ENCODE measurements at regions not wholly inside any gene's neighbourhood (a gene's known extent, or its start where the extent isn't known, plus 50 kb on each side); places are given as distances from the start of the nearest gene placed in this dataset.

DNA sequence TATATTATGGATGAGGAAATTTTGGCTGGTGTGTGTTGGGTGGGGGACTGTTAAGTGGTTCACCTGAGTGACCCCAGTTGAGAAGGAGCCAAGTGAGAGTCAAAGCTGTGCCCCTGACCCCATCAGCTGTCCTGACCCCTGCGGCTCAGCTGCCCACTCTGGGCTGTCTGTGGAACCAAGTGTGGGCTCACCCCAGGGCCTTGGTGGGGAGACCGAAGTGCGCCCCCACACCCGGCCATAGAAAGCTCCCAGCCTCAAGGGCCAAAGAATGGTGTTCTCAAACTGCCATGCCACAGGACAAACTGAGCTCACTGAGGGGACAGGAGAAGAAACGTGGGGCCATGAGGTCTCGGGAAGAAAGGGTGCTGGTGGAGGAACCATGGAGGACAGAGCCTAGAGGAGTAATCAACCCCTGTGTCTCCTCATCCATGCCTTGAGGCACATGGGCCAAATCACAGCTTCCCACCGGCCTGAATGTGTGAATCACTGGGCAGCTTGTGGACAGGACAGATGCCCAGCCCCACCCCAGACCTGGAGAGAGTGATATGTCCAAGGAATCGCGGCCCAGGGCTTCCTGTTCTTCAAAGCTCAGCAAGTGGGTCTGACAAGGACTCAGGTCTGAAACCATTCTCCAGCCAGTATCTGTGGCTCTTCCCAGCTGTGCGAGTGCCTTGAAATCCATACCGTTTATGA lies 86.2 kb upstream of the CACUL1 start:
- Histone ChIP-seq H3K36me3 (ENCODE audit: control insufficient read depth, insufficient read depth, low read length) (no peaks in the 10 kb centered on the region), H3K27ac (ENCODE audit: insufficient read depth, low read length) (no peak overlapping the region), H3K9me3 (ENCODE audit: control insufficient read depth, insufficient read depth, low read depth, low read length) (no peaks in the 10 kb centered on the region), H4K20me1 (ENCODE audit: control insufficient read depth, extremely low read depth, insufficient read depth, low read length) (no peaks in the 10 kb centered on the region), H3K4me2 (ENCODE audit: extremely low read depth, insufficient read depth, low read length) (no peak overlapping the region), H3K4me3 (replicated peaks in 1 of 4; ENCODE audit: control extremely low read depth in 1 of 4, insufficient read depth in 1 of 4, low read depth in 3 of 4, low read length in 4 of 4) (no peak overlapping the region), H3K4me1 (ENCODE audit: control insufficient read depth, extremely low read depth, insufficient read depth, low read length) (no peaks in the 10 kb centered on the region), H2AFZ (ENCODE audit: low read length) (no peak overlapping the region), H3K79me2 (ENCODE audit: control insufficient read depth, insufficient read depth, low read length) (no peaks in the 10 kb centered on the region), H3K27me3 (ENCODE audit: control insufficient read depth, insufficient read depth, low read length) (no peaks in the 10 kb centered on the region), H3K9ac (ENCODE audit: insufficient read depth, low read length) (no peak overlapping the region)
- TF ChIP-seq, protein P1, sequence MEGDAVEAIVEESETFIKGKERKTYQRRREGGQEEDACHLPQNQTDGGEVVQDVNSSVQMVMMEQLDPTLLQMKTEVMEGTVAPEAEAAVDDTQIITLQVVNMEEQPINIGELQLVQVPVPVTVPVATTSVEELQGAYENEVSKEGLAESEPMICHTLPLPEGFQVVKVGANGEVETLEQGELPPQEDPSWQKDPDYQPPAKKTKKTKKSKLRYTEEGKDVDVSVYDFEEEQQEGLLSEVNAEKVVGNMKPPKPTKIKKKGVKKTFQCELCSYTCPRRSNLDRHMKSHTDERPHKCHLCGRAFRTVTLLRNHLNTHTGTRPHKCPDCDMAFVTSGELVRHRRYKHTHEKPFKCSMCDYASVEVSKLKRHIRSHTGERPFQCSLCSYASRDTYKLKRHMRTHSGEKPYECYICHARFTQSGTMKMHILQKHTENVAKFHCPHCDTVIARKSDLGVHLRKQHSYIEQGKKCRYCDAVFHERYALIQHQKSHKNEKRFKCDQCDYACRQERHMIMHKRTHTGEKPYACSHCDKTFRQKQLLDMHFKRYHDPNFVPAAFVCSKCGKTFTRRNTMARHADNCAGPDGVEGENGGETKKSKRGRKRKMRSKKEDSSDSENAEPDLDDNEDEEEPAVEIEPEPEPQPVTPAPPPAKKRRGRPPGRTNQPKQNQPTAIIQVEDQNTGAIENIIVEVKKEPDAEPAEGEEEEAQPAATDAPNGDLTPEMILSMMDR (conservative IDR thresholded peaks at IDR 0.05 in 1 of 2, IDR thresholded peaks at IDR 0.05 in 1 of 2; ENCODE audit: low read depth in 1 of 2, low read length in 2 of 2) = no peak
- TF ChIP-seq EZH2 (IDR thresholded peaks at IDR 0.05; ENCODE audit: low read length, missing control alignments) = no peak
- no peak for DNase-seq (ENCODE audit: low read depth in 2 of 2)

DNA sequence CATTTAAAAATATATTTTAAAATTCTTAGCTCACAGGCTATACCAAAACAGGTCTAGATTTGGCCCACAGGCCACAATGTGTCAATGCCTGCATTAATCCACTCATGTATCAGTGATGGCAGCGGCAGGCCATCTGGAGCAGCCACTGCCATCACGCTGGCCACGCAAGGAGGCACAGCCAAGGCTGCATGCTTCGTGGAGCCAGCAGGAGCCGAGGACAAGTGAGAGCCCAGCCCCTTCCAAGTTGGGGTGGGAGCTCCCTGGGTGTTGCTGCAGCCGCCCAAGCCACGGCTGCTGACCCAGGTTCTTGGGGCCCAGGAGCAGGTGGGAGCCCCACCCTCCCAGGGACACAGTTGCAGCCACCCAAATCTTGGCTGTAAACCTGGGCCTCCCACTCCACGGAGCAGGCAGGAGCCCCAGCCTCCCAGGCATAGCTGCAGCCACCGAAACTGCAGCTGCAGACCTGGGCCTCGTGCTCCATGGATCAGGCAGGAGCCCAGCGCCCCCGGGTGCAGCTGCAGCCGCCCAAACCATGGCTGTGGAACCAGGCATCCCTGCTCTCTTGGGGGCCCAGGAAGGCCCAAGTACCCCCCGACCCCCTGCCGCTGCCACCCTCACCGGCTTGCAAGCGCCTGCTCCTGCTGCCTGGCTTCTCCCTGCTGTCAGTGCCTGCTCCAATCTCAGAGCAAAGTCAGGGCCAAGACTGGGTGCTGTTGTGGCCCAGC lies 87.3 kb upstream of the CACUL1 start:
- no peak overlapping the region for H3K9ac ChIP-seq (ENCODE audit: insufficient read depth, low read length)
- no peak overlapping the region for H3K4me2 ChIP-seq (ENCODE audit: extremely low read depth, insufficient read depth, low read length)
- H3K27ac ChIP-seq (ENCODE audit: insufficient read depth, low read length) = no peak overlapping the region
- H3K79me2 ChIP-seq (ENCODE audit: control insufficient read depth, insufficient read depth, low read length) = no peaks in the 10 kb centered on the region
- H3K9me3 ChIP-seq (ENCODE audit: control insufficient read depth, insufficient read depth, low read depth, low read length) = no peaks in the 10 kb centered on the region
- H3K4me3 ChIP-seq (replicated peaks in 1 of 4; ENCODE audit: control extremely low read depth in 1 of 4, insufficient read depth in 1 of 4, low read depth in 3 of 4, low read length in 4 of 4) = no peak overlapping the region
- H2AFZ ChIP-seq (ENCODE audit: low read length) = no peak overlapping the region
- no peaks in the 10 kb centered on the region for H4K20me1 ChIP-seq (ENCODE audit: control insufficient read depth, extremely low read depth, insufficient read depth, low read length)
- TF ChIP-seq, protein P1 (conservative IDR thresholded peaks at IDR 0.05 in 1 of 2, IDR thresholded peaks at IDR 0.05 in 1 of 2; ENCODE audit: low read depth in 1 of 2, low read length in 2 of 2) = no peak
- no peak for TF ChIP-seq EZH2 (IDR thresholded peaks at IDR 0.05; ENCODE audit: low read length, missing control alignments)
- H3K4me1 ChIP-seq (ENCODE audit: control insufficient read depth, extremely low read depth, insufficient read depth, low read length) = no peaks in the 10 kb centered on the region
- H3K36me3 ChIP-seq (ENCODE audit: control insufficient read depth, insufficient read depth, low read length) = no peaks in the 10 kb centered on the region
- no peaks in the 10 kb centered on the region for H3K27me3 ChIP-seq (ENCODE audit: control insufficient read depth, insufficient read depth, low read length)
- DNase-seq (ENCODE audit: low read depth in 2 of 2) = no peak

DNA sequence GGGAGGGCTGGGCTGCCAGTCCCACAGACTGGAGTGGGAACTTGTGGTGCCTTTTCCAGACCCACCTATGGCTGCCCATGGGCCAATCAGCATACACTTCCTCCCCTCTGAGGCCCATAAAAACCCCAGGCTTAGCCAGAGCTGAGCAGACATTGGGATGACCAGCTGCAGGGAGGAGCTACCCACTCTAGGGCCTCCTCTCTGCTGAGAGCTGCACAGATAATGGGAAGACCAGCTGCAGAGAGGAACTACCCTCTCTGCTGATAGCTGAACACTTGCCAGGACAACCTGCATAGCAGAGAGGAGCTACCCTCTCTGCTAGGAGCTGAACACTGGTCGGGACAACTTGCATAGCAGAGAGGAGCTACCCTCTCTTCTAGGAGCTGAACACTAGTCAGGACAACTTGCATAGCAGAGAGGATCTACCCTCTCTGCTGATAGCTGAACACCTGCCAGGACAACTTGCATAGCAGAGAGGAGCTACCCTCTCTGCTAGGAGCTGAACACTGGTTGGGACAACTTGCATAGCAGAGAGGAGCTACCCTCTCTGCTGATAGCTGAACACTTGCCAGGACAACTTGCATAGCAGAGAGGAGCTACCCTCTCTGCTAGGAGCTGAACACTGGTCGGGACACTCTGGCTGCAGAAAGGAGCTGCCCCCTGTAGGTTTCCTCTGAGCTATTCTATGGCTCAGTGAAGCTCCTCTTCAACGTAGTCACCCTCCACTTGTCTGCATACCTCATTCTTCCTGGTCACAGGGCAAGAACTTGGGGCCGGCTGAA lies 88.3 kb upstream of the CACUL1 start:
- H3K36me3 ChIP-seq (ENCODE audit: control insufficient read depth, insufficient read depth, low read length) = no peaks in the 10 kb centered on the region
- no peak overlapping the region for H3K27ac ChIP-seq (ENCODE audit: insufficient read depth, low read length)
- H3K27me3 ChIP-seq (ENCODE audit: control insufficient read depth, insufficient read depth, low read length) = no peaks in the 10 kb centered on the region
- H3K4me2 ChIP-seq (ENCODE audit: extremely low read depth, insufficient read depth, low read length) = no peak overlapping the region
- no peaks in the 10 kb centered on the region for H4K20me1 ChIP-seq (ENCODE audit: control insufficient read depth, extremely low read depth, insufficient read depth, low read length)
- H3K79me2 ChIP-seq (ENCODE audit: control insufficient read depth, insufficient read depth, low read length) = no peaks in the 10 kb centered on the region
- no peak overlapping the region for H3K4me3 ChIP-seq (replicated peaks in 1 of 4; ENCODE audit: control extremely low read depth in 1 of 4, insufficient read depth in 1 of 4, low read depth in 3 of 4, low read length in 4 of 4)
- no peaks in the 10 kb centered on the region for H3K9me3 ChIP-seq (ENCODE audit: control insufficient read depth, insufficient read depth, low read depth, low read length)
- no peaks in the 10 kb centered on the region for H3K4me1 ChIP-seq (ENCODE audit: control insufficient read depth, extremely low read depth, insufficient read depth, low read length)
- TF ChIP-seq EZH2 (IDR thresholded peaks at IDR 0.05; ENCODE audit: low read length, missing control alignments) = no peak
- TF ChIP-seq, protein P1 (conservative IDR thresholded peaks at IDR 0.05 in 1 of 2, IDR thresholded peaks at IDR 0.05 in 1 of 2; ENCODE audit: low read depth in 1 of 2, low read length in 2 of 2) = no peak
- no peak overlapping the region for H2AFZ ChIP-seq (ENCODE audit: low read length)
- no peak for DNase-seq (ENCODE audit: low read depth in 2 of 2)
- no peak overlapping the region for H3K9ac ChIP-seq (ENCODE audit: insufficient read depth, low read length)

Measured in fibroblast of lung (primary cell).